Spleen (tissue), 7 donors: ENCODE measurements at regions not wholly inside any gene's neighbourhood (a gene's known extent, or its start where the extent isn't known, plus 50 kb on each side); places are given as distances from the start of the nearest gene placed in this dataset.

Experiments used
- POLR2A ChIP-seq, 3 donors: fragments of 450-650 bp; IDR thresholded peaks; one replicate each; pipeline ENCODE4 v1.5.1; 2017; ENCODE audit warnings: antibody characterized with exemption in 3 of 3, mild to moderate bottlenecking in 1 of 3
- POLR2AphosphoS5 ChIP-seq, 3 donors: sonication (generic); formaldehyde crosslinking; IDR thresholded peaks; one replicate each; pipeline ENCODE4 v1.5.1; 2017; ENCODE audit warnings: antibody characterized with exemption in 3 of 3
- TF ChIP-seq, protein P1 (sequence below), 11 experiments: fragments of 200-600 bp in 7 of 11; fragments of 450-650 bp in 4 of 11; sonication (generic) in 4 of 11; IDR thresholded peaks in 8 of 11; conservative IDR thresholded peaks in 3 of 11; 1 replicate in 7 of 11; 2 replicates in 4 of 11; pipeline versions ENCODE4 v1.4.0 to v1.8.0; 2016 to 2021; ENCODE audit warnings: antibody characterized with exemption in 11 of 11, inconsistent platforms in 4 of 11, mild to moderate bottlenecking in 1 of 11
- donor health status: DM: no; HTN: no; CAD: no; lungs with moderate emphysema.
- donor health status: DM: no; HTN: no; CAD: no.
- donor health status: DM: no; HTN: no; CAD: no.

DNA sequence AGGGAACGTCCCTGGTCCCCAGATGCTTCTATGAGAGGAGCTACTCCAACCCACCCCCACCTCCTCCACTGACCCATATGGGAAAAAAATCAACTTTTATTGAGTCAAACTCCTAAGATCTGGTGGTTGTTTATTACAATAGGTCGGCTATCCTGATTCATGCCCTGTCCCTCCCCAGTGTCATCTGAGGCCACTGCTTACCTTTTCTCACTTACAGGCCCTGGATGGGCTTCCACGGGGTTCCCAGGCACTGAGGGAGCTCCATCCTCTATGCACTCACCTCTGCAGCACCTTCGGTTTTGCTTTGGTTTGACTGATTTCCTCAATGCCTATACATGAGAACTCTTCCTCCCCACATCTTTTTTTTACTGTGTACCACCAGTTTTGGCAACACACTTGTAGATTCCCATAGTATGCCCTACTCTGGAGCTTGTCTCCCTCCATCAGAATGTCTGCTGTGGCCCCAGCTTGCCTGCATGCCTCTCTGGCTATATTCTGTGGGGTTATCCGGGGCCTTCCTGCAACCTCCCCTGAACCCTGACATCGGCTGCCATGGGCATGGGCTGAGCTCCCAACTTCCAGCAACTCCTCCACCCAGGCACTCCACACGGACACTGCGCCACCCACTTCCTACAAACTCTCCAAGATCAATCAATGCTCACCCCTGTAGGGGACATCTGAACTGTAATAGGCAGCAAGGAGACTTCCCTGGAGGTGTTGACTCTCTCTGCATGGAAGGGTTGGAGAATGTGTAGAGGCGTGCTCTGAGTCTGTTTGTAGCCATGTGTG, 236.1 kb downstream of the VAPA start:
- TF ChIP-seq, protein P1, sequence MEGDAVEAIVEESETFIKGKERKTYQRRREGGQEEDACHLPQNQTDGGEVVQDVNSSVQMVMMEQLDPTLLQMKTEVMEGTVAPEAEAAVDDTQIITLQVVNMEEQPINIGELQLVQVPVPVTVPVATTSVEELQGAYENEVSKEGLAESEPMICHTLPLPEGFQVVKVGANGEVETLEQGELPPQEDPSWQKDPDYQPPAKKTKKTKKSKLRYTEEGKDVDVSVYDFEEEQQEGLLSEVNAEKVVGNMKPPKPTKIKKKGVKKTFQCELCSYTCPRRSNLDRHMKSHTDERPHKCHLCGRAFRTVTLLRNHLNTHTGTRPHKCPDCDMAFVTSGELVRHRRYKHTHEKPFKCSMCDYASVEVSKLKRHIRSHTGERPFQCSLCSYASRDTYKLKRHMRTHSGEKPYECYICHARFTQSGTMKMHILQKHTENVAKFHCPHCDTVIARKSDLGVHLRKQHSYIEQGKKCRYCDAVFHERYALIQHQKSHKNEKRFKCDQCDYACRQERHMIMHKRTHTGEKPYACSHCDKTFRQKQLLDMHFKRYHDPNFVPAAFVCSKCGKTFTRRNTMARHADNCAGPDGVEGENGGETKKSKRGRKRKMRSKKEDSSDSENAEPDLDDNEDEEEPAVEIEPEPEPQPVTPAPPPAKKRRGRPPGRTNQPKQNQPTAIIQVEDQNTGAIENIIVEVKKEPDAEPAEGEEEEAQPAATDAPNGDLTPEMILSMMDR (IDR thresholded peaks at IDR 0.05 in 8 of 11, conservative IDR thresholded peaks at IDR 0.05 in 3 of 11): no peak
- TF ChIP-seq POLR2AphosphoS5 (IDR thresholded peaks at IDR 0.05) (no peak), POLR2A (IDR thresholded peaks at IDR 0.05) (no peak)
